OCI-LY1 (cell line): ENCODE measurements at regions not wholly inside any gene's neighbourhood (a gene's known extent, or its start where the extent isn't known, plus 50 kb on each side); places are given as distances from the start of the nearest gene placed in this dataset.

Experiments used
- EZH2 ChIP-seq: fragments of 200-600 bp; sonication (generic), shearing (Covaris generic); IDR thresholded peaks from 2 replicates; pipeline ENCODE4 v1.8.0; 2017; ENCODE audit warnings: borderline replicate concordance, mixed run types, mild to moderate bottlenecking, antibody characterized with exemption, low read length, moderate library complexity, mixed read lengths
- TF ChIP-seq, protein P1 (sequence below): fragments of 200-600 bp; sonication (generic), shearing (Covaris generic); IDR thresholded peaks from 2 replicates; pipeline ENCODE4 v1.5.1; 2017; ENCODE audit warnings: mild to moderate bottlenecking, antibody characterized with exemption, low read length, moderate library complexity, mixed read lengths

DNA sequence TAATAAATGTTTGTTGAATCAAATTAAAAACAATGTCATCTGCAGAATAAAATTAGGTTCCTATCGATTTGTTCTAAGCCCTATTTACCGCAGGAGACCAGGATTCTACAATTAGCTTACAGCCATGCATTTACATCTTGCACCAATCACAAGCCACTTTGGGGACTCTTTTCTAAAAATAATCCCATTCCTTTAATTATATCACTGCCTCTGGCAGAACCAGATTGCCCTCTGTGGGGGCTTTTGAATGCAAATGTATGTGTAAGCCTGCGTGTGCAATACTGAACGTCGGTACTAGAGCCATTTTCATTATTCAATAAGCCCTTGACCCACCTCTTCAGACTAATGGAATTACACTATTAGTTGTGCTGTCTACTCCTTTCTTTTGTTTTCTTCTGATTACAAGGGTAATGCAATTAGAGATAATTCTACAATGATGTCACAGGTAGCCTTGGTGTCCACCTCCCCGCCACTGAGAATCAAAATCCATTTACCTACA is 391.3 kb upstream of the XYLT1 start:
- TF ChIP-seq, protein P1, sequence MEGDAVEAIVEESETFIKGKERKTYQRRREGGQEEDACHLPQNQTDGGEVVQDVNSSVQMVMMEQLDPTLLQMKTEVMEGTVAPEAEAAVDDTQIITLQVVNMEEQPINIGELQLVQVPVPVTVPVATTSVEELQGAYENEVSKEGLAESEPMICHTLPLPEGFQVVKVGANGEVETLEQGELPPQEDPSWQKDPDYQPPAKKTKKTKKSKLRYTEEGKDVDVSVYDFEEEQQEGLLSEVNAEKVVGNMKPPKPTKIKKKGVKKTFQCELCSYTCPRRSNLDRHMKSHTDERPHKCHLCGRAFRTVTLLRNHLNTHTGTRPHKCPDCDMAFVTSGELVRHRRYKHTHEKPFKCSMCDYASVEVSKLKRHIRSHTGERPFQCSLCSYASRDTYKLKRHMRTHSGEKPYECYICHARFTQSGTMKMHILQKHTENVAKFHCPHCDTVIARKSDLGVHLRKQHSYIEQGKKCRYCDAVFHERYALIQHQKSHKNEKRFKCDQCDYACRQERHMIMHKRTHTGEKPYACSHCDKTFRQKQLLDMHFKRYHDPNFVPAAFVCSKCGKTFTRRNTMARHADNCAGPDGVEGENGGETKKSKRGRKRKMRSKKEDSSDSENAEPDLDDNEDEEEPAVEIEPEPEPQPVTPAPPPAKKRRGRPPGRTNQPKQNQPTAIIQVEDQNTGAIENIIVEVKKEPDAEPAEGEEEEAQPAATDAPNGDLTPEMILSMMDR = no peak
- no peak for TF ChIP-seq EZH2
